GM20000 (cell line): ENCODE measurements at regions not wholly inside any gene's neighbourhood (a gene's known extent, or its start where the extent isn't known, plus 50 kb on each side); places are given as distances from the start of the nearest gene placed in this dataset.

Experiments
- DNase-seq: peaks from one replicate; pipeline ENCODE4 v3.0.0; 2012; ENCODE audit warnings: low spot score
- TF ChIP-seq, protein P1 (sequence below): IDR thresholded peaks from 2 replicates; pipeline ENCODE4 v1.5.1; 2012; ENCODE audit warnings: mild to moderate bottlenecking, control low read depth; ENCODE audit errors: extremely low read depth, missing control alignments

GRCh38 chr4:151874328-151874727, 113.5 kb upstream of the GATB start:
- no peak for DNase-seq
- TF ChIP-seq, protein P1, sequence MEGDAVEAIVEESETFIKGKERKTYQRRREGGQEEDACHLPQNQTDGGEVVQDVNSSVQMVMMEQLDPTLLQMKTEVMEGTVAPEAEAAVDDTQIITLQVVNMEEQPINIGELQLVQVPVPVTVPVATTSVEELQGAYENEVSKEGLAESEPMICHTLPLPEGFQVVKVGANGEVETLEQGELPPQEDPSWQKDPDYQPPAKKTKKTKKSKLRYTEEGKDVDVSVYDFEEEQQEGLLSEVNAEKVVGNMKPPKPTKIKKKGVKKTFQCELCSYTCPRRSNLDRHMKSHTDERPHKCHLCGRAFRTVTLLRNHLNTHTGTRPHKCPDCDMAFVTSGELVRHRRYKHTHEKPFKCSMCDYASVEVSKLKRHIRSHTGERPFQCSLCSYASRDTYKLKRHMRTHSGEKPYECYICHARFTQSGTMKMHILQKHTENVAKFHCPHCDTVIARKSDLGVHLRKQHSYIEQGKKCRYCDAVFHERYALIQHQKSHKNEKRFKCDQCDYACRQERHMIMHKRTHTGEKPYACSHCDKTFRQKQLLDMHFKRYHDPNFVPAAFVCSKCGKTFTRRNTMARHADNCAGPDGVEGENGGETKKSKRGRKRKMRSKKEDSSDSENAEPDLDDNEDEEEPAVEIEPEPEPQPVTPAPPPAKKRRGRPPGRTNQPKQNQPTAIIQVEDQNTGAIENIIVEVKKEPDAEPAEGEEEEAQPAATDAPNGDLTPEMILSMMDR, result no peak

- DNase-seq, result no peak
- TF ChIP-seq, protein P1, result no peak
Measured at GRCh38 chr4:151866592-151866918, 105.7 kb upstream of the GATB start.

DNA sequence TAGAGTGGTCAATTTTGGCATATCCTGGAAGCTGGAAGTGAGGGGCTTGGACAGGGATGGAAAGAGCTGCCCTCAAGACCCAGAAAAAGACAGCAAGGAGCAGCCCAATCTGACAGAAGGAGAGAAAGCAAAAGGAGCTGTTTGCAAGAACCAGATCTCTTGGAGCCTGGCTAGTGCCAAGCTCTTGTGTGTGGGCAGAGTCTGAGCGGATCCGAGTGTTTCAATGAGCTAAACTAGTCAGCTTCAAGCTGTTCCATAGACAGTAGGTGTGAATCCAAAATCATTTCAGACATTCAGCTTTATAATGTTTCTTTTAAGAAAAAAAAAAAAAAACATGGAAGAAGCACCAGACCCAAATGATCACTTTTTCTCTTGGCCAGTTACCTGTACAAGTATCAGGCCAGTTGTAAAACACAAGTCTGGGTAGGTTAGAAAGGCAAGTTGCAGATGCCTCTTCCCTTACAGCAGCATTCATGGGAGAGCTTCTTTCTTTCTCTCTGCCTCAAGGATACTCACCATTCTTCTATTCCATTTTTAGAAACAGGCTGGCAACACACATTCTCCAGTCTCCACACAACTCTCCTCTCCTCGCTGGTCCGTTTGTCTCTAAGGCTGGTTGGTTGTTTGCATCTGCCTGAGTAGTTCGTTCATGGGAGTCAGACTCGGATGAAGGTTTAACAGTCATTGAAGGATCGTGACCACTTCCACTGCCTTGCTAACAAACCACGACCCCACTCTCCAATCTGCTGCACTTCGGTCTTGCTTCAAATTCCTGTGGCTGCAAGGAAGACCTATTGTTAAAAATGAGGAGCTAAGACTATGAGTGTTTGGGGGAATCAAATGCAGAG, 105.2 kb upstream of the GATB start:
- no peak for DNase-seq
- TF ChIP-seq, protein P1, result no peak

DNA sequence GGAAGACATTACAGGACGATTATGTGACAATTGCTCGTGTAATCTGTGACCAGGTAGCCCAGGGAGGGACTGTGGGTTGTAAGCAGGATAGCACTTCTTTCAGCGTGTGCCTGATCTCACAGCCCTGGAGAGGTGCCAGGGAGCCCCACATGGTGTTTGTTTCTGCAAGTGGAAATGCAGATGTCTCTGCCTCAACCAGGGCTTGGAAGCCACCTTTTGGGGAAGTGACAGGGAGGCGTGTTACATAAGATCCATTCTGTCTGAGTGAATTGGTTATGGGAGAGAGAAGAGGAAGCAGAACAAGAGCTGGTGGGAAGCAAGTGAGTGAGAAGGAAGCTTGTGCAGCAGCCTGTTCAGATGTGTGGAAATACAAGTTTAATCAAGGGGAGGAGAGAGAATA, 104.5 kb upstream of the GATB start:
- DNase-seq, result no peak

GRCh38 chr4:151864068-151864467, 103.3 kb upstream of the GATB start:
- no peak for DNase-seq
- TF ChIP-seq, protein P1, result no peak

More for the DNA sequence above, 104.5 kb upstream of the GATB start:
- TF ChIP-seq, protein P1, result no peak

DNA sequence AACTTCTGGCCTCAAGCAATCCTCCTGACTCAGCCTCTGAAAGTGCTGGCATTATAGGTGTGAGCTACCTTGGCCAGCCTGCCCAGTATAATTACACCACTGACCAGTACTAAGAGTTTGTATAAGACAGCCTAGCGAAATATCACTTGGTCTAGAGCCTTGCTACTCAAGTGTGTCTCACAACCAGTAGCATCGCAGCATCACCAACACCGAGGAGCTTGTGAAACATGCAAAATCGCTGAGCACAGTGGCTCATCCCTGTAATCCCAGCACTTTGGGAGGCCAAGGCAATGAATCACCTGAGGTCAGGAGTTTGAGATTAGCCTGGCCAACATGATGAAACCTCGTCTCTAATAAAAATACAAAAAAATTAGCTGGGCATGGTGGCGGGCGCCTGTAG, 102.0 kb upstream of the GATB start:
- TF ChIP-seq, protein P1, result no peak
- DNase-seq, result no peak

DNA sequence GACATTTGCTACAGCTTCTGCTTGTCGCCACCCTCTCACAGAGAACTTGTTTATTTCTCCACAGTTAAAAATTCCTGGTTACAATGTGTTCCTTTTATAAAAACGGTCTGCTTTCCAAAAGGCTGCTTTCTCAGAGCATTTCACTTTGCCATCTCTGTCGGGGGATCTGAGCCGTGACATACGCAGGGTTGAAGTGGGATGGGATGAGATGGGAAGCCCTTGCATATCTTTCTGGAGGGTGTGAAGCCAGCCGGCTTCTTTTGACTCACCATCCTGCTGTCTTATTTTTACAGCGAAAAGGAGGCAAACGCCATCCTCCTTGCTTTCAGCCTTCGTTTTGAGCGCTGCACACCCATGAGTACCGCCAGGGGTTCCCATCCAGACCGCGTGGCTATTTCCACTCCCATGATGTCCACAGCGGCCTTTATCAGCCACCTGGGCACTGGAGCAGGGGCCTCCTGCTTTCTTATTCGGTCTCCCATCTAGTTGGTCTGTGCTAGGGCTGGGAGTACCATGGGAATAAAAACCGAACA, 99.8 kb upstream of the GATB start:
- DNase-seq, result no peak
- TF ChIP-seq, protein P1, result no peak
